ENCODE measurements at regions not wholly inside any gene's neighbourhood (a gene's known extent, or its start where the extent isn't known, plus 50 kb on each side); places are given as distances from the start of the nearest gene placed in this dataset.

- H2AFZ ChIP-seq (ENCODE audit: insufficient read depth, low read depth, low read length, poor library complexity, severe bottlenecking): no peak overlapping the region
- WGBS (ENCODE audit: insufficient coverage): no CpG with 5 or more reads among the region's 6 CpGs
- CTCF ChIA-PET: no interaction called here
- POLR2A ChIA-PET: no interaction called here
- Mint-ChIP-seq H3K4me1 (no peaks in the 10 kb centered on the region), H3K4me3 (no peak overlapping the region), H3K27me3 (no peaks in the 10 kb centered on the region), H3K27ac (no peak overlapping the region), H3K9me3 (ENCODE audit: insufficient read depth) (peaks cover 2% of the 10 kb centered on the region)
- no peaks in the 10 kb centered on the region for H4K20me1 ChIP-seq (ENCODE audit: control insufficient read depth, insufficient read depth, low read length, poor library complexity, severe bottlenecking)
- no peak overlapping the region for H3K9ac ChIP-seq (ENCODE audit: low read length)
- ATAC-seq (ENCODE audit: low read depth) (no peak), DNase-seq (no peak)
- H3K4me1 ChIP-seq (ENCODE audit: control insufficient read depth in 2 of 2, insufficient read depth in 2 of 2, low read length in 2 of 2): no peaks in the 10 kb centered on the region
- TF ChIP-seq EZH2 (IDR thresholded peaks at IDR 0.05; ENCODE audit: borderline replicate concordance, insufficient read depth, low read depth, low read length, poor library complexity, severe bottlenecking): no peak
- TF ChIP-seq, protein P1, sequence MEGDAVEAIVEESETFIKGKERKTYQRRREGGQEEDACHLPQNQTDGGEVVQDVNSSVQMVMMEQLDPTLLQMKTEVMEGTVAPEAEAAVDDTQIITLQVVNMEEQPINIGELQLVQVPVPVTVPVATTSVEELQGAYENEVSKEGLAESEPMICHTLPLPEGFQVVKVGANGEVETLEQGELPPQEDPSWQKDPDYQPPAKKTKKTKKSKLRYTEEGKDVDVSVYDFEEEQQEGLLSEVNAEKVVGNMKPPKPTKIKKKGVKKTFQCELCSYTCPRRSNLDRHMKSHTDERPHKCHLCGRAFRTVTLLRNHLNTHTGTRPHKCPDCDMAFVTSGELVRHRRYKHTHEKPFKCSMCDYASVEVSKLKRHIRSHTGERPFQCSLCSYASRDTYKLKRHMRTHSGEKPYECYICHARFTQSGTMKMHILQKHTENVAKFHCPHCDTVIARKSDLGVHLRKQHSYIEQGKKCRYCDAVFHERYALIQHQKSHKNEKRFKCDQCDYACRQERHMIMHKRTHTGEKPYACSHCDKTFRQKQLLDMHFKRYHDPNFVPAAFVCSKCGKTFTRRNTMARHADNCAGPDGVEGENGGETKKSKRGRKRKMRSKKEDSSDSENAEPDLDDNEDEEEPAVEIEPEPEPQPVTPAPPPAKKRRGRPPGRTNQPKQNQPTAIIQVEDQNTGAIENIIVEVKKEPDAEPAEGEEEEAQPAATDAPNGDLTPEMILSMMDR (IDR thresholded peaks at IDR 0.05): no peak
- no peak overlapping the region for H3K27ac ChIP-seq (ENCODE audit: low read length in 2 of 2)
- H3K79me2 ChIP-seq (ENCODE audit: control insufficient read depth, insufficient read depth, low read length): no peaks in the 10 kb centered on the region
- no peak overlapping the region for H3K4me3 ChIP-seq (ENCODE audit: control extremely low read depth in 1 of 5, extremely low read depth in 1 of 5, insufficient read depth in 1 of 5, low read depth in 2 of 5, low read length in 4 of 5)
- H3K36me3 ChIP-seq (replicated peaks in 1 of 2; ENCODE audit: control extremely low read depth in 1 of 2, control insufficient read depth in 1 of 2, extremely low read depth in 1 of 2, insufficient read depth in 2 of 2, low read length in 1 of 2): no peaks in the 10 kb centered on the region
- no peaks in the 10 kb centered on the region for H3K9me3 ChIP-seq (ENCODE audit: control extremely low read depth in 1 of 3, control insufficient read depth in 2 of 3, insufficient read depth in 1 of 3, low read length in 2 of 3)
- H3K27me3 ChIP-seq (replicated peaks in 1 of 4; ENCODE audit: control extremely low read depth in 1 of 4, control insufficient read depth in 3 of 4, insufficient read depth in 4 of 4, low read length in 3 of 4): no peaks in the 10 kb centered on the region
- intact Hi-C loops (cut with micrococcal nuclease): no loop called here
- no peak overlapping the region for H3K4me2 ChIP-seq (replicated peaks; ENCODE audit: low read depth, low read length, poor library complexity, severe bottlenecking)
Observed at GRCh38 chr10:36730316-36730715, 395.1 kb upstream of the ANKRD30A start.

GRCh38 chr10:36728626-36729025 is 396.8 kb upstream of the ANKRD30A start:
- POLR2A ChIA-PET: no interaction called here
- no peaks in the 10 kb centered on the region for H3K4me1 ChIP-seq (ENCODE audit: control insufficient read depth in 2 of 2, insufficient read depth in 2 of 2, low read length in 2 of 2)
- H3K4me2 ChIP-seq (replicated peaks; ENCODE audit: low read depth, low read length, poor library complexity, severe bottlenecking): no peak overlapping the region
- no peaks in the 10 kb centered on the region for H3K4me1 Mint-ChIP-seq
- H3K27me3 ChIP-seq (replicated peaks in 1 of 4; ENCODE audit: control extremely low read depth in 1 of 4, control insufficient read depth in 3 of 4, insufficient read depth in 4 of 4, low read length in 3 of 4): no peaks in the 10 kb centered on the region
- H2AFZ ChIP-seq (ENCODE audit: insufficient read depth, low read depth, low read length, poor library complexity, severe bottlenecking): no peak overlapping the region
- TF ChIP-seq EZH2 (IDR thresholded peaks at IDR 0.05; ENCODE audit: borderline replicate concordance, insufficient read depth, low read depth, low read length, poor library complexity, severe bottlenecking): no peak
- TF ChIP-seq, protein P1 (IDR thresholded peaks at IDR 0.05): no peak
- 100% methylated on average over 1 of the region's 2 CpGs for WGBS (ENCODE audit: insufficient coverage)
- ATAC-seq (ENCODE audit: low read depth) (no peak), DNase-seq (no peak)
- H3K36me3 ChIP-seq (replicated peaks in 1 of 2; ENCODE audit: control extremely low read depth in 1 of 2, control insufficient read depth in 1 of 2, extremely low read depth in 1 of 2, insufficient read depth in 2 of 2, low read length in 1 of 2): no peaks in the 10 kb centered on the region
- no peak overlapping the region for H3K27ac ChIP-seq (ENCODE audit: low read length in 2 of 2)
- CTCF ChIA-PET: no interaction called here
- H3K9me3 ChIP-seq (ENCODE audit: control extremely low read depth in 1 of 3, control insufficient read depth in 2 of 3, insufficient read depth in 1 of 3, low read length in 2 of 3): no peaks in the 10 kb centered on the region
- intact Hi-C loops (cut with micrococcal nuclease): no loop called here
- H3K27me3 Mint-ChIP-seq: no peaks in the 10 kb centered on the region
- H3K9me3 Mint-ChIP-seq (ENCODE audit: insufficient read depth): peaks cover under 1% of the 10 kb centered on the region
- H3K4me3 Mint-ChIP-seq: no peak overlapping the region
- no peaks in the 10 kb centered on the region for H4K20me1 ChIP-seq (ENCODE audit: control insufficient read depth, insufficient read depth, low read length, poor library complexity, severe bottlenecking)
- no peak overlapping the region for H3K9ac ChIP-seq (ENCODE audit: low read length)
- no peak overlapping the region for H3K27ac Mint-ChIP-seq
- H3K4me3 ChIP-seq (ENCODE audit: control extremely low read depth in 1 of 5, extremely low read depth in 1 of 5, insufficient read depth in 1 of 5, low read depth in 2 of 5, low read length in 4 of 5): no peak overlapping the region
- H3K79me2 ChIP-seq (ENCODE audit: control insufficient read depth, insufficient read depth, low read length): no peaks in the 10 kb centered on the region

Measured in B cell (primary cell).